BJ (cell line): ENCODE measurements at regions not wholly inside any gene's neighbourhood (a gene's known extent, or its start where the extent isn't known, plus 50 kb on each side); places are given as distances from the start of the nearest gene placed in this dataset.

Experiments
- CTCF ChIA-PET: fragments of 350-600 bp; formaldehyde crosslinking; extraction: SDS; loops from one replicate; lab custom pipeline; 2021; ENCODE audit warnings: antibody characterized with exemption, inconsistent platforms; lab: Yijun Ruan, JAX
- POLR2A ChIA-PET: fragments of 300-600 bp; sonication (Branson Sonifier 250); formaldehyde crosslinking; extraction: SDS; loops from one replicate; lab custom pipeline; 2021; ENCODE audit warnings: antibody characterized with exemption; lab: Charles Lee
- DNase-seq: peaks from one replicate; pipeline ENCODE4 v3.0.0-alpha.2; 2011; ENCODE audit warnings: low read depth
- H3K27me3 ChIP-seq: 2 replicates; pipeline ENCODE4 v1.6.0; 2011; ENCODE audit warnings: low read length; ENCODE audit not compliant: control insufficient read depth, insufficient read depth
- H3K36me3 ChIP-seq: 2 replicates; pipeline ENCODE4 v1.5.1; 2011; ENCODE audit warnings: low read length; ENCODE audit not compliant: control insufficient read depth, insufficient read depth
- H3K4me3 ChIP-seq: 2 replicates; pipeline ENCODE4 v1.5.1; 2011; ENCODE audit warnings: low read depth, mild to moderate bottlenecking, control low read depth, low read length
- CTCF ChIP-seq: IDR thresholded peaks from 2 replicates; pipeline ENCODE4 v1.5.1; 2011; ENCODE audit warnings: low read depth, mild to moderate bottlenecking, control low read depth, inconsistent platforms, low read length, moderate library complexity; ENCODE audit not compliant: insufficient read depth

- H3K27me3 ChIP-seq: no peaks in the 10 kb centered on the region
- CTCF ChIA-PET: no interaction called here
- H3K36me3 ChIP-seq: no peaks in the 10 kb centered on the region
- H3K4me3 ChIP-seq: no peak overlapping the region
- no peak for TF ChIP-seq CTCF
- no peak for DNase-seq
- POLR2A ChIA-PET: no interaction called here
Measured at GRCh38 chr1:83027511-83027910, 971.4 kb downstream of the TTLL7 start.

- H3K27me3 ChIP-seq: no peaks in the 10 kb centered on the region
- H3K36me3 ChIP-seq: no peaks in the 10 kb centered on the region
- H3K4me3 ChIP-seq: no peak overlapping the region
- CTCF ChIA-PET: no interaction called here
- POLR2A ChIA-PET: no interaction called here
- no peak for TF ChIP-seq CTCF
- DNase-seq: no peak
Measured at GRCh38 chr1:83026745-83027144, 972.2 kb downstream of the TTLL7 start.

GRCh38 chr1:83024251-83024767 is 974.6 kb downstream of the TTLL7 start:
- Histone ChIP-seq H3K4me3 (no peak overlapping the region), H3K36me3 (no peaks in the 10 kb centered on the region), H3K27me3 (no peaks in the 10 kb centered on the region)
- ChIA-PET POLR2A (no interaction called here), CTCF (no interaction called here)
- no peak for DNase-seq
- no peak for TF ChIP-seq CTCF

GRCh38 chr1:83023212-83023611 is 975.7 kb downstream of the TTLL7 start:
- Histone ChIP-seq H3K36me3 (no peaks in the 10 kb centered on the region), H3K27me3 (no peaks in the 10 kb centered on the region), H3K4me3 (no peak overlapping the region)
- DNase-seq: no peak
- ChIA-PET CTCF (interaction anchor here (0.8 kb wide), 1 partner anchor 18 kb away, joined by 3 read pairs; no protein-coding TSS in a partner anchor), POLR2A (no interaction called here)
- TF ChIP-seq CTCF: no peak

- Histone ChIP-seq H3K4me3 (no peak overlapping the region), H3K36me3 (no peaks in the 10 kb centered on the region), H3K27me3 (no peaks in the 10 kb centered on the region)
- TF ChIP-seq CTCF: no peak
- ChIA-PET CTCF (interaction anchor here (0.6 kb wide), 1 partner anchor 24 kb away, joined by 3 read pairs; no protein-coding TSS in a partner anchor), POLR2A (no interaction called here)
- DNase-seq: no peak
Measured at GRCh38 chr1:83022206-83022605, 976.7 kb downstream of the TTLL7 start.
